NCI-H187 (cell line): ENCODE measurements at regions not wholly inside any gene's neighbourhood (a gene's known extent, or its start where the extent isn't known, plus 50 kb on each side); places are given as distances from the start of the nearest gene placed in this dataset.
"Not testable (repeated sequence)": the region's sequence is repeated elsewhere in the genome, so short reads cannot be mapped to it uniquely, and the experiment has no call there.

Experiments
- DNase-seq, 2 experiments: peaks; one replicate each; lab custom pipeline; 2025; lab: John Stamatoyannopoulos, UW

DNA sequence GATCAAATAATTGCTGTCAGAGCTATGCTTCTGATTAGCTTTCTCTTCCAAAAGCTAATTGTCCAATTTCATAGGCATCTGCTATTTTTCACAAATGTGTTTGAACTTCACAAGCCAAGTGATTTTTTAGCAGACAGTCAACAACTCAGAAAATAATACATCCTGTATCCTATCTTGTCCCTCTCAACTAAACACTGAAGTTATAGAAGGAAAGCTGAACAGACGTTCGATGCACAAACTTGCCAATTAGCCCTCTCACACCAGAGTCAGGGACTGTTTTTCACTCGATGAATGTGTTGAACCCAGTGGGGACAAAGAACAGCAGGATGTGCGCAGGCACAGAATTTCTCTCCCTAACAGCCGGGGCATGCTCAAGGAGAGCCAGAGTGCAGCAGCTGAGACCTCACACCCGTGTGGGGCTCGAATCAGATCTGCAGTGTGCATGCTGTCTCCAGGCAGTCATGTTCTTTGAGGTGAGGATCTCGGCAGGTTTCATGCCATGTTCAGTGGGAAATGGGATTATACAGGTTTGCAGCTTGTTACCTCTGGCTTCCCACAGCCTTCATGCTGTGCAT is 246.7 kb upstream of the SDK2 start:
- no peak for DNase-seq

DNA sequence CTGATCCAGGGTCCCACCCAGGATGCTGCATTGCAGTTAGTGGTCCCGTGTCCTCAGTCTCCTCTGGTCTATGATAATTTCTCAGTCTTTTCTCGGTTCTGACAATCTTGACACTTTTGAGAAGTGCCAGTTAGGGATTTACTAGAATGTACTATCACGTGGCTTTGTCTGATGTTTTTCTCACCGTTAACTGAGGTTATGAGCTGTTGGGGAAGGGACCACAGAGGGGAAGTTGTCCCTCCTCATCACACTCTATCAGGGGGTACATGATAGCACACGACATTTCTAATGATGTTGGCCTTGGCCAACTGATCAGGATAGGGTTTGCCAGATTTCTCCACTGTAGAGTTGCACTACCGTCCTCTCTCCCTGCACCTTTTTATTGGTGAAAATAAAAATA is 250.9 kb upstream of the SDK2 start:
- no peak for DNase-seq

DNA sequence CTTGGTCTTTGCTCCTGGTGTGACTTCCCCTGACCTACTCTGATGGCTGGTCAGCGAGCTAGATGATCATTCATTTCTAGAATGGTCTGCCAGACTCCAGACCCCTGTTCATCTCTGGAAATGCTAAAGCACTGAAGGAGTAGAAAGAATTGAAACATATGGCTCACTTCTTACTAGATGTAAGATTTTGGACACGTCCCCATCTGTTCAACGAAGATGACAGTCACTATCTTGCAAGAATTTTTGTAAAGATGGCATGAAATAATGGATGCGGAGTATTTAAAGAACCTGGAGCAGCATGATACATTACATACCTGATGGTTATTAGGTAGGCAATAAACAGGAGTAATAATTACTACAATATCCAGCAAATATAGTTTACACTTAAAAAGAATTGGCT is 252.7 kb upstream of the SDK2 start:
- DNase-seq, result no peak

DNA sequence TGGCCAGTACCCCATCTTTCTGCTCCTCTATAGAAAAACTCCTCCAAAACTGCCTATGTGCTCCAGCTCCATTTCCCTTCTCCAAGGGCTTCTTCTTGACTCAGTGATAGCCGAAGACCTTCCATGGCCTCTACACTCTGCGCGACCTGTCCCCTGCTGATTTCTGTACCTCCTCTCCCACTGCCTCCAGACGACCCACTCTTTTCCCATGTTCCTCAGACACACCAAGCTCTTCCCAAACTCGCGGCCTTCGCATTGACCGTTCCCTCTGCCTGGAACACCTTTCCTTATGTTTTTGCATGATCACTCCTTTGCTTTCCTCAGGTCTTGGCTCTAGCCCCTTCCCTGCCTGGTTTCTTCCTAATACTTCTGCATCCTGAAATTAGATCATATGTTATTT is 255.6 kb upstream of the SDK2 start:
- DNase-seq, result no peak

DNA sequence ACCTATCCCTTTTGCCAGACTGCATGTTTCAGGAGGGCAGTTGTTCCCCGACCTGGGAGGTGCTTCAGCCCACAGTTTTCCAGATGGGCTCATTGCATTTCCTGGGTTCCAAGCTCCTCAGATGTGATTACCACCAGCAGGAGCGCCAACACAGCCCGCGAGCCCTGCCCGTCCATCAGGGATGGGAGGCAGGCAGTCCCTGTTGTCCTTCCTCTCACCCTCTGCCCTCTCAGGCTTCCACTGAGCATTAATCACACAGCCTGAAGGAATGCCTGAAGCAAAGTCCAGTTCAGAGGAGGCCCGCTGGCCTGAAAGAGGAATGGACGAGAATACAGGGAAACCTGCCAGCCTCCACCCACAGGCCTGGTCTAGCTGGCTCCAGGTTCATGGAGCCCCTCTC is 256.3 kb upstream of the SDK2 start:
- DNase-seq, result no peak

DNA sequence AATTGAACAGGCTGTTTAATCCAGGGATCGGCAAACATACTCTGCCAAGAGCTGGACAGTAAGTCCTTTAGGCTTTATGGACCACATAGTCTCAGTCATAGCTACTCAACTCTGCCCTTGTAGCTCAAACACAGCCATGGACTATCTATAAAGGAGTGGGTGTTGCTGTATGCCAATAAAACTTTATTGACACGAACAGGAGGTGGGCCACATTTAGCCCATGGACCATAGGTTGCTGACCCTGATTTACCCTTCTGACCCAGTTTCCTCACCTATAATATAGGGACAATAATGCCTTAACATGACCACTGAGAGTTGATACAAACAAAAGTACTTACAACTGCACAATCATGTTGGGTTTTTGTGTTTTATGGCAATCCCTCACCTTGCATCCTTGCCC is 257.0 kb upstream of the SDK2 start:
- no peak for DNase-seq

DNA sequence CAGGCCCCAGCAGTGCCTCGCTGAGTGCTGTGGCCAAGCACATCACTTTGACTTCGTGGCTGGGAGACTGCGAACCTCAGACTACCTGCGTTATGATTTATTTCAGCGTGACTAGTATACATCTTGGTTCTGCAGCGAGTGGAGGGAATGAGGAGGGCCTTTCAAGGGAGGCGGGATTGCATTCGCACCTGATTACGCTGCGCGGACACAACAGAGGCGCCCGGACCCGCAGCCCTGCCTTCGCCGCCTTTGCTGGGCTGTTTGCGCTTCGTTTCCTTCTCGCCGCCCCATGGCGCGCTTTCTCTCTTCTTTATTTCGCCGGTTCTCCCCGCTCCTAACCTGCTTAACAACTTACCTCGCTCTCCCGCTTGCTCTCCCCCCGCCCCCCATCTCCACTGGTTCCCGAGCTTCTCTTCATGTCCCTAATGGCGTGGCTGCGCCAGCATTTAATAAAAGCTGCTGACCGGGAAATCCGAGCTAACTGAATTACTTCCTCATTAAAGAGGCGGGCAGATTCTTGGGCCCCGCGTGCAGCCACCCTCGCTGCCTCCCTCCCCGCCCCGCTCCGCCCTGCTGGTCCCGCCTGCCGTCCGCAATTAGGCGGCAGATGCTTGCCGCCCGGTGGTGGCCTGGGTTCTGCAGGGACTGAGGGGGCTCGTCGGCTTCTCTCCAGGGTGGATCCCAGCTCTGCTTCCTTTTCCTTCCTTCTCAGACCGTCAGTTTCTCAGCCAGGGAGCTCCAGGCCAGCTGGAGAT is 257.6 kb upstream of the SDK2 start:
- peak in 1 of 2 experiments; percentile 58 for DNase-seq

DNA sequence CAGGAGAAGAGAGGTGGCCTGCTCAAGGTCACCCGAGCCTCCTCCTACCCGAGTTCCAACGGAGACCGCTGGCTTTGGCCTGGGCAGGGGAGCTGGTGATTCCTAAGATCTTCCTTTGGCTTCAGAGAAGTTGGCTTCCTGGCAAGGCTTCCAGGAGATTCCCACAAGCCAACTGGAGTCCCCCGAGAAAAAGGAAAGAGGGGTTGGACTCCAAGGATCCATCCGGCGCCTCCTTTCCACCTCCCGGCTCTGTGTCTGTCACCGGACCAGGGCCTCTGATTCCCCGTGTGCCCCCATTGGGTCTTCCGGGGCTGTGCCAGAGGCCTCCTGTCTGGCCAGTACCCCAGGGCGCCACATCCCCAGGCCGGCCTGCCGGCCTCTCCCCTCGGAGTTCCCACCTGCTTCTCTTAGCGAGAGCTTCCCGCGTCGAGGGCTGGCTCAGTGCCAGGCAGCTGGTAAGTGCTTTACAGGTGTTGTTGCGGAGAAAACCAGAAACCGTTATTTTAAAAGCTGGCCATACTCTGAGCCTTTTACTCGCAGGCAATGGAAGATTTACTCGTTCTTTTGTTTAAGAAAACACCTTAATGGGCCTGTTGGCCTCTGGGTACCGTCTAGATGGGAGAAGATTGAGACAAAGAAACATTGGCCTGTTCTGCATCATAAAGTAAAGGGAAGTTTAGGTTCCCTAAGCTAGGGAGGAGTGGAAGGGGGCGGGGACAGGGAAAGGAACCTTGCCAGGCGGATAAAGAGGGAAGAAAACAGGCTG is 258.4 kb upstream of the SDK2 start:
- DNase-seq, result peak; percentile 56 to 62

DNA sequence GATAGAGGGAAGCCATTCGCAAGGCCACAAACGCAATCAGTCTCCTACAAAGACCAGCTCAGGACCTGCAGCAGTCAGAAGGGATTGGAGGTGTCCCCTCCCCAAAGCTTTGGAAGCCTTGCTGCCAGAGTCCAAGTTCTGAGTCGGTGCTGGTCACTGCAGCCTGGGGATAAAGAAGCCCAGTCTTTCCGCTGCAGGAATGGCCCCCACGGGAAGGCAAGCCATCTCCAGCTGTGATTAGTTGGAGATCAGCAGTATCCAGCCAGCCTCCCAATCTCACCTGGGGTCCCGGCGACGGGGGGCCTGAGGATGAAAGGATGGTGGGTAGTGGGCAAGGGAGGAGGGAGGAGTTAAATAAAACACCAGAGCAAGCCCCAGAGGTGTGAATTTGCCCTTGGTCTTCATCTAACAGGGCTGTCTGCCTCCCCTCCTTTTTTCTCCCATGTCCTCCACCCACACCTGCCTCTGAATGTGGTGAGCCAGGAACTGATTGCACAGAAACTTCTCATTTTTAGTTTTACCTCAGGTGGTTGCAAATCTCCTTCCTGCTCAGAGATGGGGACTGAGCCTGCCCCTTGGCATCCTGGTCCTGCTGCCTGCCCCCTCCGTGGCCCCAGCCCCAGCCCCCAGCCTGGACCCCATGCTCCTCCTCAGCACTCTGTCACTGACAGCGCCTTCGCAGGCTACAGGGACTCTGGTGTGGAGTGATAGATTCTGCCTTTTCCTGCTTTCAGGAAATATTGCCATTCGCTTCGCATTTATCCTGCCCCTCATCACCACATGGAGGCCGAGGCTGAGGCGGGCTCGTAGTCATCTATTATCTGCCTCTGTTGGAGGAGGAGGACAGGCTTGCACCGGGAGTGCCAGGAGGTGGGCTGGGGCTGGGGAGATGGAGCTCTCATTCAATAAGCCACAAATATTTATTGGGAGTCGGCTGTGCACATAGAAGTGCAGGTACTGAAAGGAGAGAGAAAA is 262.9 kb upstream of the SDK2 start:
- no peak for DNase-seq

DNA sequence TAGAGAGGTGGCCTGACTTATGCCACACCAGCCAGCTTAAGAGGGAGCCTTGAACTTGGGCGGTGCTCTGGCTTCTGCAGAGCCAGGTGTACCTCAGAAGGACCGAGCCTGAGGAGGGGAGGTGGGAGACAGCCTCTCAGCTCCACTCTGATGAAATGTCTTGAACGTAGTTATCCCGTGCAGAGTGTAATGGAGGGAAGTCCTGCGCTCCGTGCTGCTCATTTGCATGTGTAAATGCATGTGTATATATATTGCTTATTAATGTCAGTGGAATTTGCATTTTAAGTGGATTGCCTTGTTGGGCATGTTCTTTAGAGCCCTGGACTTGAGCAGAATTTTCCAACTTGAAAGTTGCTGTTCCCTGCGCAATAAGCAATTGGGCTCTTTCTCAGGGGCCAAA is 264.9 kb upstream of the SDK2 start:
- no peak for DNase-seq

DNA sequence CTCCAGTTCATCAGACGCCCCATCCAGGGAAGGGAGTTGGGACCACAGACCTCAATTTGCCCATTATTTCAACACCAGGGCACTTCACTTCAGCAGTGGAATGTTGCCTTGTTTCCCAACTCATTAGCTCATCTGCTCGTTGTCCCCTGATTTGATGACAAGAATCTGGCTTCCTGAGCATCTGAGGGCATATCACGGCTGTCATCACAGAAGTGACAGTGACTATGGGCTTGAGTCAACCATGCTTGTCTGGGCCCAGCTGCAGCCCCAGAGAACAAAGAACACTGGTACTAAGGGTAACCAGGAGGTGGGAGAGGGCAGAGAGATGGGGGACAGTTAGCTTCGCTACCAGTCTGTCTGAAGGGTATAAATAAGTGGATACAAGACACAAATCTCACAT is 266.0 kb upstream of the SDK2 start:
- no peak for DNase-seq

DNA sequence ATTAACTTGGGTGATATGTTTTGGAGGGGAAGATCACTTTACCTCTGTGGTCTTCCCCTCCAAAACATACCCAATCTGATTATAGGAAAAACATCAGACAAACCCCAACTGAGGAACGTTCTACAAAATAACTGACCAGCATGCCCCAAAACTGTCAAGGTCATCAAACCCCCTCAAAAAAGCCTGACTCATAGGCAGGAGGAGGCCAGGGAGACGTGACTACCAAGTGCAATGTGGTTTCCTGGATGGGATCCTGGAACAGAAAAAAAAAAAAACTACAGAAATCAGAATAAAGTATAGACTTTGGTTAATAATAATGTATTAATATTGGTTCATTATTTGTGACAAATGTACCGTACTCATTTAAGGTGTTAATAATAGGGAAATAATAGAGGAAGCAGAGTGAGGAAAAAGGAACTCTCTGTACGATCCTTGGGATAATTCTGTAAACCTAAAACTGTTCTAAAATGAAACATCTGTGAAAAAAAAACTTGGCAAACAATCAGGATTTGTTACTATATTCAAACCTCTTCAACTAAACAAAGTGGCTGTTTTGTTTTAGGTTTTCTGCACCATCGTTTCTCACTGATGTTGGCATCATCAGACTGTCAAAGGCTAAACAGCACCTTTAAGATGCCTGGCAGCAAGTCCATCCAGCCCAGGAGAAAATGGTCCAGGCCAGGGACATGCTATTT is 266.7 kb upstream of the SDK2 start:
- no peak for DNase-seq

DNA sequence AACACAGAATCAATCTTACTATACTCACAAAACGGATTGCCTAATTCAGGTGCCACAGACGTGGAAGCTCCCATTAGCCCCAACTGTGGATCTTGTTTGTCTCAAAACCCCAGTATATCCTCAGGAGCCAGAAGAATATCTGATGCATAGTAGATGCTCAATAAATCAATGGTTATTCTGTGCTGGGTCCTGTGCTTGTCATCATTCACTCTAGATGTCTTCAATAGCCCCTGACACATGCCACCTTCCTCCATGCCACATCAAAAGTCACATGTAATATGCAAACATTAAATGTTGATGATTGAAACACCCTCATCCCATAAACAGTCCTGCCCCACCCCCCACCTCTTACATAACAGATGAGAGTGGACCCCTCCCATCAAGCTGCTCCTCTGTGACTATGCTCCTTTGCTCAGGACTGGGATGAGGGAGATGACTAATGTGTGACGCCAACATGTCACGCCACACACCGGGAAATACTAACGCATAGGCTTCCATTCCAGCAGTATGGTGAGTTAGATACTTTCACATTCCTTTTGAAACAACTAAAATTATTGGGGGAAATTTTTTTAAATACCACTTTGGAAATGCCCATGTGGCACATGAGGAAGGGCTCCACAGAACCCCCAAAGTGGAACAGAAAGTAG is 267.6 kb upstream of the SDK2 start:
- no peak for DNase-seq

DNA sequence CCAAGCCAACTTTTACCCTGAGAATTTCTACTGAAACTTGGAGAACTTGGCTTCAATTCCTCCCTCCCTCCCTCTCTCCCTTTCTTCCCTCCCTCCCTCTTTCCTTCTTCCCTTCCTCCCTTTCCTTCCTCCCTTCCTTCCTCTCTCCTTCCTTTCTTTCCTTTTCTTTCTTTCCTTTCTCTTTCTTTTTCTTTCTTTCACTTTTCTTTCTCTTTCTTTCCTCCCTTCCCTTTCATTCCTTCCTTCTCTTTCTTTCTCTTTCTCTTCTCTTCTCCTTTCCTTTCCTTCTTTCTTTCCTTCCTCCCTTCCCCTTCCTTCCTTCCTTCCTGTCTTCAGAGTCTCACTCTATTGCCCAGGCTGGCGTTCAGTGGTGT is 268.1 kb upstream of the SDK2 start:
- no peak for DNase-seq

DNA sequence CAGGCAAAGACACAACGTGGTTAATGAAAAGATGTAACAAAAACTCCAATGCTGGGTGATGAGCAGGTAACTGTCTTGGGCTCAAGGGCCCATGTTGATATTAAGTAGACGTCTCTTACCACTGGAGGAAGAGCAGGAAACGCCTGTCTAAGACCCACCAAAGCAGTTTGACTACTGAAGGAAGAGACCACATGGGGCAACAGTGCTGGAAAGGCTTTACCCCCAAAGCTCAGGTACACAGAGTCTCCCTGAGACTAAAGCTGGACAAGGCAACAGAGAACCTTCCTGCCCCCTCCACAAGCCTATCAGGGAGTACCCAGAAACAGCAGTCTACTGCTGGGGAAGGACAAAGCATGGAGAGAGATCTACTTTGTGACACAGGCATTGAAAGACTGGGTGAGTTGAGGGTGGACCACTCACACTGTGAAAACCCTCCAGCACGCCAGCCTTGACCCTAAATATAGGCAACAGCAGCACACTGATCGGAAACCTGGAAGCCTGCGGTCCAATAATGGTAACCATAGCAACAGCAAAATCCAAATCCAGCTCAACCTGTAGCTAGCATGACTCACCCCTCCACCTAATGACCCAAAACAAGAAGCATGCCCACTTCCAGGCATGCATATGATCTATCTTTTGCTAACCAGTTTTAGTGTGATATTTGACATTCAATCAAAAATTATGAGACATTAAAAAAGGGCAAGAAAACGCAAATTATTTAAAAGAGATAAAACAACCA is 270.5 kb upstream of the SDK2 start:
- no peak for DNase-seq

DNA sequence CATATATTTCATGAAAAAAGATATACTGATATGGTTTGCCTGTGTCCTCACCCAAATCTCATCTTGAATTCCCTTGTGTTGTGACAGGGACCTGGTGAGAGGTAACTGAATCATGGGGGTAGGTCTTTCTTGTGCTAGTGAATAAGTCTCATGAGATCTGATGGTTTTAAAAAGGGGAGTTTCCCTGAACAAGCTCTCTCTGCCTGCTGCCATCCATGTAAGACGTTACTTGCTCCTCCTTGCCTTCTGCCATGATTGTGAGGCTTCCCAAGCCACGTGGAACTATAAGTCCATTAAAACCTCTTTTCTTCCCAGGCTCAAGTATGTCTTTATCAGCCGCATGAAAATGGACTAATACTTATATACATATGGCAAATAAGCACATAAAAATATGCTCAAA is 274.8 kb upstream of the SDK2 start:
- DNase-seq, result not testable (repeated sequence)

DNA sequence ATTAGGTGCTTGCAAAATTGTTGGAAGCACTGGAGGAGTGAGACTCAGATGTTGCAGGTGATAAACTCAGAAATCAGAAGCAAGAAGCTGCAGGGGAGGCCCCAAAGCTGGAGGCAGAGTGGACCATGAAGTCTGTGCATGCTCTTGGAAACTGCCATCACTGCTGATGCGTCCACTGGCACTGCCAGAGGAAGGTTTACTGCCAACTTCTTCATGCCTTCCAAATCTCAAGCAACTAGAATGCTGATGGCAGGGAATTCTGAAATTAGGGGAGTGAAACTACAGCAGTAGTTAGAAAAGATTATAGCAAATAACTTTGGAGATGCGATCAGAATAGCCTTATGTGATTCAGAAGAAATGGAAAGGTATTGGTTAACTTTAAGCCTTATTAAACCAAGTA is 277.1 kb upstream of the SDK2 start:
- DNase-seq, result no peak

DNA sequence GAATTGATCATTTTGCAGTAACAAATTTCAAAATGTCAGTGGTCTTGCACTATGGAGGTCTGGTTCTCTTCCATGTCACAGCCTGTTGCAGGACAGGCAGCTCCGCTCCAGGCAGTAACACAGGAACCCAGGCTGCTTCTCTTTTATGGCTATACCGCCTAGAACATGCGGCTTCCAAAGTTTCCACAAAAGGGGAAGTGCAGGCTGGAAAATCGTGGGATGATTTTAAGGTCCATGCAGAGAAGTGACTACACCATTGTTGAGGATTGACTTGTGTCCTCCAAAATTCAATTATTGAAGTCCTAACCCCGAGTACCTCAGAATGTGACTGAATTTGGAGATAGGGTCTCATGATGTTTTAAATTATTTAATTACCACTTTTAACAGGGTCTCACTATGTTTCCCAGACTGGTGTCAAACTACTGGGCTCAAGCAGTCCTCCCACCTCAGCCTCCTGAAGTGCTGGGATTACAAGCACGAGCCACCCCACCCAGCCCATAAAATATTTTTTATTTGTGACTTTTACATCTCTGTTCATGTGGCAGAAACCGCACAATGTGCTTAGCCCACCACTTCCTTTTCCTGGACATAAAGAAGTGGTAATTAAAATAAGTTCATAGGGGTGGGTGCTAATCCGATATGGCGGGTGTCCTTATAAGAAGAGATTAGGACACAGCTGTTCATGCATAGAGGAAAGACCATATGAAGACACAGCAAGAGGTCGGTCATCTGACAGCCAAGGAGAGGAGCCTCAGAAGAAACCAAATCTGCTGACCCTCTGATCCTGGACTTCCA is 279.2 kb upstream of the RPL38 start:
- no peak for DNase-seq

DNA sequence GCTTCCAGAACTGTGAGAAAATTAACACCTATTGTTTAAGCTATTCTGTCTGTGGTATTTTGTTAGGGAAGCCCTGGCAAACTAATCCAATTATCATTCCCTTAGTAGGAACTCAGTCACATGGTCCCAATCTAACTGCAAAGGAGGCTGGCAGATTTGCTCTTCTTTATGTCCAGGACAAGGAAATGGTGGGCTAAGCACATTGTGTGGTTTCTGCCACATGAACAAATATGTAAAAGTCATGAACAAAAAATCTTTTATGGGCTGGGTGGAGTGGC is 278.6 kb upstream of the RPL38 start:
- no peak for DNase-seq
